ENCODE measurements at regions not wholly inside any gene's neighbourhood (a gene's known extent, or its start where the extent isn't known, plus 50 kb on each side); places are given as distances from the start of the nearest gene placed in this dataset.

- TF ChIP-seq TAF1 (IDR thresholded peaks at IDR 0.05; ENCODE audit: low read depth, low read length) (no peak), POLR2AphosphoS5 (IDR thresholded peaks at IDR 0.05; ENCODE audit: low read depth, low read length) (no peak), POLR2A (IDR thresholded peaks at IDR 0.05; ENCODE audit: low read depth, low read length) (no peak), POU2F2 (IDR thresholded peaks at IDR 0.05; ENCODE audit: low read depth, low read length) (no peak), SPI1 (IDR thresholded peaks at IDR 0.05; ENCODE audit: low read depth, low read length) (no peak)
Observed at GRCh38 chr11:122224867-122225266, 108.9 kb upstream of the BLID start.

Measured in GM12891 (cell line).